ENCODE measurements at regions not wholly inside any gene's neighbourhood (a gene's known extent, or its start where the extent isn't known, plus 50 kb on each side); places are given as distances from the start of the nearest gene placed in this dataset.

DNA sequence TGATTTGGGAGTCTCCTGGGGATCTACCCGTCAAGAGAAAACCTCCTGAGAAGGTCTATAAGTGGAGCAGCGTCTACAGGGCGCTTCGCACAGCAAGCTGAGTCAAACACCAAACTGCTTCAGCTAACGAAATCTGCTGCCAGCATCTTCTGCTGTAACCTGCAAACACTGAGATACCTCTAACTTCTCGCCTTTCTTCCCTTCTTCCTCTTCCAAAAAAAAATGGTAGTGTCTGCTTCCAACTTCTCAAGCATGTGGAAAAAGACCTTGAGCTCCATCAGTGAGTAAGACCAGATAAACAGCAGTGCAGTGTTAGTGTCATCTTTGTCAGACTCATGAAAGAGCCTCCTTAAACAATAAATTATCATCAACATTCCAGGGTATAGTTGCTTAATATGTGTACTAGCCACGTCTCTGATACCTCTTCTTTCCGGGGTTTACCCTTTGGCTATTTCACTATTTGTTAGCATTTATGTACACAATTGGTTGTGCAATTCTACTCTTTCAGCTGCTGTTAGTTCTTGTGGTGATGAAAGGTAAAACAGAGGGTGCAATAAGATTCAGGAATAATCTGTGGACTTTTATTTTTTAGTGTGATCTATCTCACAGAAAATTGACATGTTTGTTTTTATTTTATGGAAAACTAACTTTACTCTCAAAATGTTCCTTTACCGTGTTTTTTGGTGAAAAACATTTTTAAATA, 81.6 kb downstream of the LLPH start (continued):
- TF ChIP-seq, protein P1, sequence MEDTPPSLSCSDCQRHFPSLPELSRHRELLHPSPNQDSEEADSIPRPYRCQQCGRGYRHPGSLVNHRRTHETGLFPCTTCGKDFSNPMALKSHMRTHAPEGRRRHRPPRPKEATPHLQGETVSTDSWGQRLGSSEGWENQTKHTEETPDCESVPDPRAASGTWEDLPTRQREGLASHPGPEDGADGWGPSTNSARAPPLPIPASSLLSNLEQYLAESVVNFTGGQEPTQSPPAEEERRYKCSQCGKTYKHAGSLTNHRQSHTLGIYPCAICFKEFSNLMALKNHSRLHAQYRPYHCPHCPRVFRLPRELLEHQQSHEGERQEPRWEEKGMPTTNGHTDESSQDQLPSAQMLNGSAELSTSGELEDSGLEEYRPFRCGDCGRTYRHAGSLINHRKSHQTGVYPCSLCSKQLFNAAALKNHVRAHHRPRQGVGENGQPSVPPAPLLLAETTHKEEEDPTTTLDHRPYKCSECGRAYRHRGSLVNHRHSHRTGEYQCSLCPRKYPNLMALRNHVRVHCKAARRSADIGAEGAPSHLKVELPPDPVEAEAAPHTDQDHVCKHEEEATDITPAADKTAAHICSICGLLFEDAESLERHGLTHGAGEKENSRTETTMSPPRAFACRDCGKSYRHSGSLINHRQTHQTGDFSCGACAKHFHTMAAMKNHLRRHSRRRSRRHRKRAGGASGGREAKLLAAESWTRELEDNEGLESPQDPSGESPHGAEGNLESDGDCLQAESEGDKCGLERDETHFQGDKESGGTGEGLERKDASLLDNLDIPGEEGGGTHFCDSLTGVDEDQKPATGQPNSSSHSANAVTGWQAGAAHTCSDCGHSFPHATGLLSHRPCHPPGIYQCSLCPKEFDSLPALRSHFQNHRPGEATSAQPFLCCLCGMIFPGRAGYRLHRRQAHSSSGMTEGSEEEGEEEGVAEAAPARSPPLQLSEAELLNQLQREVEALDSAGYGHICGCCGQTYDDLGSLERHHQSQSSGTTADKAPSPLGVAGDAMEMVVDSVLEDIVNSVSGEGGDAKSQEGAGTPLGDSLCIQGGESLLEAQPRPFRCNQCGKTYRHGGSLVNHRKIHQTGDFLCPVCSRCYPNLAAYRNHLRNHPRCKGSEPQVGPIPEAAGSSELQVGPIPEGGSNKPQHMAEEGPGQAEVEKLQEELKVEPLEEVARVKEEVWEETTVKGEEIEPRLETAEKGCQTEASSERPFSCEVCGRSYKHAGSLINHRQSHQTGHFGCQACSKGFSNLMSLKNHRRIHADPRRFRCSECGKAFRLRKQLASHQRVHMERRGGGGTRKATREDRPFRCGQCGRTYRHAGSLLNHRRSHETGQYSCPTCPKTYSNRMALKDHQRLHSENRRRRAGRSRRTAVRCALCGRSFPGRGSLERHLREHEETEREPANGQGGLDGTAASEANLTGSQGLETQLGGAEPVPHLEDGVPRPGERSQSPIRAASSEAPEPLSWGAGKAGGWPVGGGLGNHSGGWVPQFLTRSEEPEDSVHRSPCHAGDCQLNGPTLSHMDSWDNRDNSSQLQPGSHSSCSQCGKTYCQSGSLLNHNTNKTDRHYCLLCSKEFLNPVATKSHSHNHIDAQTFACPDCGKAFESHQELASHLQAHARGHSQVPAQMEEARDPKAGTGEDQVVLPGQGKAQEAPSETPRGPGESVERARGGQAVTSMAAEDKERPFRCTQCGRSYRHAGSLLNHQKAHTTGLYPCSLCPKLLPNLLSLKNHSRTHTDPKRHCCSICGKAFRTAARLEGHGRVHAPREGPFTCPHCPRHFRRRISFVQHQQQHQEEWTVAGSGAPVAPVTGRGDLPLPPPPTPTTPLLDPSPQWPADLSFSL (CRISPR knock-in tag; IDR thresholded peaks at IDR 0.05) = no peak; the same call in 1 of the 2 replicates
- TF ChIP-seq, protein P2, sequence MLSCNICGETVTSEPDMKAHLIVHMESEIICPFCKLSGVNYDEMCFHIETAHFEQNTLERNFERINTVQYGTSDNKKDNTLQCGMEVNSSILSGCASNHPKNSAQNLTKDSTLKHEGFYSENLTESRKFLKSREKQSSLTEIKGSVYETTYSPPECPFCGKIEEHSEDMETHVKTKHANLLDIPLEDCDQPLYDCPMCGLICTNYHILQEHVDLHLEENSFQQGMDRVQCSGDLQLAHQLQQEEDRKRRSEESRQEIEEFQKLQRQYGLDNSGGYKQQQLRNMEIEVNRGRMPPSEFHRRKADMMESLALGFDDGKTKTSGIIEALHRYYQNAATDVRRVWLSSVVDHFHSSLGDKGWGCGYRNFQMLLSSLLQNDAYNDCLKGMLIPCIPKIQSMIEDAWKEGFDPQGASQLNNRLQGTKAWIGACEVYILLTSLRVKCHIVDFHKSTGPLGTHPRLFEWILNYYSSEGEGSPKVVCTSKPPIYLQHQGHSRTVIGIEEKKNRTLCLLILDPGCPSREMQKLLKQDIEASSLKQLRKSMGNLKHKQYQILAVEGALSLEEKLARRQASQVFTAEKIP (CRISPR knock-in tag; IDR thresholded peaks at IDR 0.05; ENCODE audit: borderline replicate concordance) = no peak
- TF ChIP-seq PCBP2 (optimal IDR thresholded peaks at IDR 0.05; ENCODE audit: low read depth, low read length, poor library complexity, severe bottlenecking) = no peak
- TF ChIP-seq ZBTB3 (CRISPR knock-in tag; IDR thresholded peaks at IDR 0.05; ENCODE audit: borderline replicate concordance, low read depth) = no peak
- TF ChIP-seq RXRA (CRISPR knock-in tag; IDR thresholded peaks at IDR 0.05) = peak; percentile 27; the same call in 1 of the 2 replicates
- peak; percentile 70 for TF ChIP-seq PITX1 (CRISPR knock-in tag; IDR thresholded peaks at IDR 0.05)
- no peak for TF ChIP-seq RFXAP (CRISPR knock-in tag; IDR thresholded peaks at IDR 0.05; ENCODE audit: borderline replicate concordance)
- TF ChIP-seq, protein P3, sequence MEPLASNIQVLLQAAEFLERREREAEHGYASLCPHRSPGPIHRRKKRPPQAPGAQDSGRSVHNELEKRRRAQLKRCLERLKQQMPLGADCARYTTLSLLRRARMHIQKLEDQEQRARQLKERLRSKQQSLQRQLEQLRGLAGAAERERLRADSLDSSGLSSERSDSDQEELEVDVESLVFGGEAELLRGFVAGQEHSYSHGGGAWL (CRISPR knock-in tag; IDR thresholded peaks at IDR 0.05) = no peak
- TF ChIP-seq, protein P4, sequence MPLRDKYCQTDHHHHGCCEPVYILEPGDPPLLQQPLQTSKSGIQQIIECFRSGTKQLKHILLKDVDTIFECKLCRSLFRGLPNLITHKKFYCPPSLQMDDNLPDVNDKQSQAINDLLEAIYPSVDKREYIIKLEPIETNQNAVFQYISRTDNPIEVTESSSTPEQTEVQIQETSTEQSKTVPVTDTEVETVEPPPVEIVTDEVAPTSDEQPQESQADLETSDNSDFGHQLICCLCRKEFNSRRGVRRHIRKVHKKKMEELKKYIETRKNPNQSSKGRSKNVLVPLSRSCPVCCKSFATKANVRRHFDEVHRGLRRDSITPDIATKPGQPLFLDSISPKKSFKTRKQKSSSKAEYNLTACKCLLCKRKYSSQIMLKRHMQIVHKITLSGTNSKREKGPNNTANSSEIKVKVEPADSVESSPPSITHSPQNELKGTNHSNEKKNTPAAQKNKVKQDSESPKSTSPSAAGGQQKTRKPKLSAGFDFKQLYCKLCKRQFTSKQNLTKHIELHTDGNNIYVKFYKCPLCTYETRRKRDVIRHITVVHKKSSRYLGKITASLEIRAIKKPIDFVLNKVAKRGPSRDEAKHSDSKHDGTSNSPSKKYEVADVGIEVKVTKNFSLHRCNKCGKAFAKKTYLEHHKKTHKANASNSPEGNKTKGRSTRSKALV (CRISPR knock-in tag; IDR thresholded peaks at IDR 0.05) = 0 out of 2 replicates have a peak, but pooled peaks have one; percentile 16
- TF ChIP-seq, protein P5, sequence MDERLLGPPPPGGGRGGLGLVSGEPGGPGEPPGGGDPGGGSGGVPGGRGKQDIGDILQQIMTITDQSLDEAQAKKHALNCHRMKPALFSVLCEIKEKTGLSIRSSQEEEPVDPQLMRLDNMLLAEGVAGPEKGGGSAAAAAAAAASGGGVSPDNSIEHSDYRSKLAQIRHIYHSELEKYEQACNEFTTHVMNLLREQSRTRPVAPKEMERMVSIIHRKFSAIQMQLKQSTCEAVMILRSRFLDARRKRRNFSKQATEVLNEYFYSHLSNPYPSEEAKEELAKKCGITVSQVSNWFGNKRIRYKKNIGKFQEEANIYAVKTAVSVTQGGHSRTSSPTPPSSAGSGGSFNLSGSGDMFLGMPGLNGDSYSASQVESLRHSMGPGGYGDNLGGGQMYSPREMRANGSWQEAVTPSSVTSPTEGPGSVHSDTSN (CRISPR knock-in tag; IDR thresholded peaks at IDR 0.05) = no peak; the same call in 1 of the 2 replicates
- peak; percentile 99 for TF ChIP-seq CEBPB (IDR thresholded peaks at IDR 0.05; ENCODE audit: borderline replicate concordance, low read depth, low read length)
- no peak for TF ChIP-seq FOSL1 (CRISPR knock-in tag; IDR thresholded peaks at IDR 0.05; ENCODE audit: borderline replicate concordance)
- no peak for TF ChIP-seq ZSCAN20 (CRISPR knock-in tag; IDR thresholded peaks at IDR 0.05; ENCODE audit: borderline replicate concordance)
- TF ChIP-seq ZNF430 (CRISPR knock-in tag; IDR thresholded peaks at IDR 0.05) = no peak
- TF ChIP-seq, protein P6, sequence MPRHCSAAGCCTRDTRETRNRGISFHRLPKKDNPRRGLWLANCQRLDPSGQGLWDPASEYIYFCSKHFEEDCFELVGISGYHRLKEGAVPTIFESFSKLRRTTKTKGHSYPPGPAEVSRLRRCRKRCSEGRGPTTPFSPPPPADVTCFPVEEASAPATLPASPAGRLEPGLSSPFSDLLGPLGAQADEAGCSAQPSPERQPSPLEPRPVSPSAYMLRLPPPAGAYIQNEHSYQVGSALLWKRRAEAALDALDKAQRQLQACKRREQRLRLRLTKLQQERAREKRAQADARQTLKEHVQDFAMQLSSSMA (CRISPR knock-in tag; IDR thresholded peaks at IDR 0.05) = no peak
- no peak for TF ChIP-seq POLR2AphosphoS5 (IDR thresholded peaks at IDR 0.05; ENCODE audit: low read depth, low read length)

Measured in HepG2 (cell line).